Glutamatergic neuron (in vitro differentiated cells): ENCODE measurements at regions not wholly inside any gene's neighbourhood (a gene's known extent, or its start where the extent isn't known, plus 50 kb on each side); places are given as distances from the start of the nearest gene placed in this dataset.
"Not testable (repeated sequence)": the region's sequence is repeated elsewhere in the genome, so short reads cannot be mapped to it uniquely, and the experiment has no call there.

Experiments used
- DNase-seq: peaks from one replicate; pipeline ENCODE4 v3.0.0; 2022
- H3K27ac Mint-ChIP-seq: one replicate; pipeline ENCODE4 v1.8.0; 2020; ENCODE audit warnings: mild to moderate bottlenecking, mixed read lengths, inconsistent platforms; ENCODE audit not compliant: unreplicated experiment
- H3K27me3 Mint-ChIP-seq: one replicate; pipeline ENCODE4 v1.8.0; 2020; ENCODE audit warnings: mild to moderate bottlenecking, moderate library complexity, mixed read lengths, inconsistent platforms; ENCODE audit not compliant: unreplicated experiment
- H3K36me3 Mint-ChIP-seq: one replicate; pipeline ENCODE4 v1.8.0; 2020; ENCODE audit warnings: mild to moderate bottlenecking, mixed read lengths, inconsistent platforms; ENCODE audit not compliant: unreplicated experiment
- H3K4me1 Mint-ChIP-seq: one replicate; pipeline ENCODE4 v1.8.0; 2020; ENCODE audit warnings: mild to moderate bottlenecking, low read depth, mixed read lengths, inconsistent platforms; ENCODE audit not compliant: unreplicated experiment
- H3K4me3 Mint-ChIP-seq: one replicate; pipeline ENCODE4 v1.8.0; 2020; ENCODE audit warnings: mild to moderate bottlenecking, mixed read lengths, inconsistent platforms; ENCODE audit not compliant: unreplicated experiment
- H3K9me3 Mint-ChIP-seq: one replicate; pipeline ENCODE4 v1.8.0; 2020; ENCODE audit warnings: mild to moderate bottlenecking, moderate library complexity, mixed read lengths, inconsistent platforms; ENCODE audit not compliant: unreplicated experiment

- H3K27me3 Mint-ChIP-seq, H3K9me3 Mint-ChIP-seq, H3K36me3 Mint-ChIP-seq, DNase-seq, H3K27ac Mint-ChIP-seq, H3K4me3 Mint-ChIP-seq, H3K4me1 Mint-ChIP-seq: not testable (repeated sequence)
These were observed 3953.8 kb upstream of the TPTE start for GRCh38 chr21:6567542-6567941.

- H3K27ac Mint-ChIP-seq, H3K36me3 Mint-ChIP-seq, H3K4me1 Mint-ChIP-seq, H3K4me3 Mint-ChIP-seq, H3K27me3 Mint-ChIP-seq, H3K9me3 Mint-ChIP-seq, DNase-seq: not testable (repeated sequence)
These were observed 3952.2 kb upstream of the TPTE start for GRCh38 chr21:6569152-6569551.

- DNase-seq: not testable (repeated sequence)
These were observed 3951.6 kb upstream of the TPTE start for GRCh38 chr21:6569587-6570392.

GRCh38 chr21:6570700-6571368 is 3950.5 kb upstream of the TPTE start:
- DNase-seq, H3K4me1 Mint-ChIP-seq, H3K27ac Mint-ChIP-seq, H3K27me3 Mint-ChIP-seq, H3K4me3 Mint-ChIP-seq, H3K9me3 Mint-ChIP-seq, H3K36me3 Mint-ChIP-seq: not testable (repeated sequence)

More at GRCh38 chr21:6569587-6570392, 3951.6 kb upstream of the TPTE start:
- not testable (repeated sequence) for H3K36me3 Mint-ChIP-seq, H3K9me3 Mint-ChIP-seq, H3K4me3 Mint-ChIP-seq, H3K4me1 Mint-ChIP-seq, H3K27ac Mint-ChIP-seq, H3K27me3 Mint-ChIP-seq

- H3K9me3 Mint-ChIP-seq, H3K27ac Mint-ChIP-seq, H3K4me1 Mint-ChIP-seq, H3K27me3 Mint-ChIP-seq, H3K4me3 Mint-ChIP-seq, DNase-seq, H3K36me3 Mint-ChIP-seq: not testable (repeated sequence)
These were observed 3947.8 kb upstream of the TPTE start for GRCh38 chr21:6573576-6573975.

- not testable (repeated sequence) for H3K36me3 Mint-ChIP-seq, DNase-seq, H3K27me3 Mint-ChIP-seq, H3K27ac Mint-ChIP-seq, H3K9me3 Mint-ChIP-seq, H3K4me1 Mint-ChIP-seq, H3K4me3 Mint-ChIP-seq
These were observed 3941.6 kb upstream of the TPTE start for GRCh38 chr21:6579801-6580200.
